Panc1 (cell line): ENCODE measurements at regions not wholly inside any gene's neighbourhood (a gene's known extent, or its start where the extent isn't known, plus 50 kb on each side); places are given as distances from the start of the nearest gene placed in this dataset.
A peak's percentile ranks its signal among the peaks of the same experiment; 100 is the strongest.

Source experiments
- ATAC-seq: fragments of 200-7000 bp; cut with Tn5 transposase; 2 replicates; pipeline ENCODE4 v1.9.1; 2020; ENCODE audit warnings: mild to moderate bottlenecking, moderate library complexity
- BruUV-seq: library from RNA; stranded (reverse); fragments of 400-500 nt; replicated peaks from 2 replicates; lab custom pipeline; 2021; lab: Mats Ljungman, UMichigan
- CTCF ChIA-PET: fragments of 300-600 bp; sonication (Branson Sonifier 250); formaldehyde crosslinking; loops from one replicate; lab custom pipeline; 2022; ENCODE audit warnings: antibody characterized with exemption; lab: Charles Lee
- POLR2A ChIA-PET: fragments of 300-600 bp; sonication (Branson Sonifier 250); formaldehyde crosslinking; loops from one replicate; lab custom pipeline; 2022; ENCODE audit warnings: antibody characterized with exemption; lab: Charles Lee
- DNase-seq: peaks from one replicate; pipeline ENCODE4 v3.0.0-alpha.2; 2010; ENCODE audit warnings: low read depth, low spot score
- H3K27ac ChIP-seq: 2 replicates; pipeline ENCODE4 v1.5.1; 2011; ENCODE audit warnings: mild to moderate bottlenecking, low read length, inconsistent platforms
- H3K27me3 ChIP-seq: fragments of 200-500 bp; sonication (Bioruptor generic); 2 replicates; pipeline ENCODE4 v1.6.0; 2014; ENCODE audit warnings: low read length, inconsistent platforms; ENCODE audit not compliant: control insufficient read depth, insufficient read depth
- H3K36me3 ChIP-seq: fragments of 200-500 bp; sonication (Bioruptor generic); 2 replicates; pipeline ENCODE4 v1.5.1; 2014; ENCODE audit warnings: inconsistent platforms, mild to moderate bottlenecking, low read length, moderate library complexity; ENCODE audit not compliant: control insufficient read depth, insufficient read depth
- H3K4me1 ChIP-seq: 2 replicates; pipeline ENCODE4 v1.5.1; 2011; ENCODE audit warnings: inconsistent platforms, mild to moderate bottlenecking, low read length, moderate library complexity; ENCODE audit not compliant: control insufficient read depth, insufficient read depth
- H3K4me3 ChIP-seq, 2 experiments: 2 replicates each; pipeline ENCODE4 v1.5.1; 2011 to 2012; ENCODE audit warnings: low read depth in 2 of 2, low read length in 2 of 2, mild to moderate bottlenecking in 2 of 2, inconsistent platforms in 1 of 2, moderate library complexity in 1 of 2
- H3K9me3 ChIP-seq: fragments of 200-500 bp; sonication (Bioruptor generic); 2 replicates; pipeline ENCODE4 v1.5.1; 2014; ENCODE audit warnings: low read depth, mild to moderate bottlenecking, inconsistent platforms, low read length, moderate library complexity; ENCODE audit not compliant: control insufficient read depth, insufficient read depth
- CTCF ChIP-seq: fragments of 450-650 bp; IDR thresholded peaks from 2 replicates; pipeline ENCODE4 v1.5.1; 2017; ENCODE audit warnings: mild to moderate bottlenecking
- POLR2AphosphoS5 ChIP-seq: IDR thresholded peaks from 2 replicates; pipeline ENCODE4 v1.6.1; 2012; ENCODE audit warnings: mild to moderate bottlenecking, low read depth, low read length, moderate library complexity
- REST ChIP-seq, 2 experiments: IDR thresholded peaks; 2 replicates each; pipeline ENCODE4 v1.6.1; 2011 to 2012; ENCODE audit warnings: low read depth in 2 of 2, control low read depth in 1 of 2, low read length in 1 of 2, mild to moderate bottlenecking in 1 of 2, moderate library complexity in 1 of 2; ENCODE audit not compliant: insufficient read depth in 1 of 2
- SIN3A ChIP-seq: IDR thresholded peaks from 2 replicates; pipeline ENCODE4 v1.6.1; 2012; ENCODE audit warnings: low read depth, mild to moderate bottlenecking, low read length, moderate library complexity, borderline replicate concordance; ENCODE audit not compliant: insufficient read depth
- TCF7L2 ChIP-seq: IDR thresholded peaks from 2 replicates; pipeline ENCODE4 v1.6.1; 2011; ENCODE audit warnings: mild to moderate bottlenecking, low read depth, low read length, inconsistent platforms
- in situ Hi-C: cut with HindIII; loops from 2 replicates; pipeline ENCODE4 v1.10.0; 2016; ENCODE audit warnings: low sequenced_read_pairs, low pct_unique_long_range_greater_than_20kb
- intact Hi-C: fragments of 100-400 bp; cut with micrococcal nuclease; formaldehyde crosslinking; loops from one replicate; pipeline ENCODE4 v1.10.0; 2022; ENCODE audit not compliant: unreplicated experiment

- CTCF ChIA-PET = no interaction called here
- intact Hi-C loops = no loop called here
- POLR2A ChIA-PET = no interaction called here
- DNase-seq (no peak), ATAC-seq (no peak)
- Histone ChIP-seq H3K27me3 (no peaks in the 10 kb centered on the region), H3K9me3 (no peaks in the 10 kb centered on the region), H3K36me3 (no peaks in the 10 kb centered on the region), H3K27ac (no peak overlapping the region), H3K4me3 (no peak overlapping the region), H3K4me1 (no peaks in the 10 kb centered on the region)
- TF ChIP-seq POLR2AphosphoS5 (no peak), CTCF (peak; percentile 22), REST (IDR thresholded peaks at IDR 0.05; ENCODE audit: insufficient read depth in 1 of 2, low read depth in 2 of 2, low read length in 1 of 2) (no peak), TCF7L2 (no peak), SIN3A (no peak)
- in situ Hi-C loops = no loop called here
- no TSS peak for BruUV-seq
These were observed 1617.1 kb downstream of the PCDH9 start for GRCh38 chr13:65613004-65613403.

DNA sequence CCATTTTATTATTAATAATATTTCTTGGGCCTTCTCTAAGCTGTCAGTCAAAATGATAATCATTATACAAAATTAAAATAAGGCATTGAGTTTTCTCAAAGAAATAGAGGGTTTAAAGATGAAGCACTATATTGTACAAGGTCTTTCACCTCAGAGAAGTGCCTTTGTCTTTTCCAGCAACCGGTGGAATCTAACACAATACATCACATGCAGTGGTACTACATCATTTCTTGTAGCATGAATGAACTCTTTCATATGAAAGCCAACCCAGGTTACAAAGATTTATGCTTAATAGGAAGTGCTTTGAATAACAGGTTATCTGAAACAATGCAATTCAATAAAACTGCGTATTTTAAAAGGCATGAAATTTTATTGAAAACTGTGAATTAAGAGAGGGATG is 1620.8 kb downstream of the PCDH9 start:
- intact Hi-C loops = no loop called here
- Histone ChIP-seq H3K36me3 (no peaks in the 10 kb centered on the region), H3K27me3 (no peaks in the 10 kb centered on the region), H3K4me3 (no peak overlapping the region), H3K4me1 (no peaks in the 10 kb centered on the region), H3K9me3 (no peaks in the 10 kb centered on the region), H3K27ac (no peak overlapping the region)
- DNase-seq = no peak
- ChIA-PET POLR2A (no interaction called here), CTCF (no interaction called here)
- ATAC-seq = no peak
- BruUV-seq = no TSS peak
- TF ChIP-seq CTCF (no peak), REST (IDR thresholded peaks at IDR 0.05; ENCODE audit: insufficient read depth in 1 of 2, low read depth in 2 of 2, low read length in 1 of 2) (no peak), SIN3A (no peak), POLR2AphosphoS5 (no peak), TCF7L2 (no peak)
- in situ Hi-C loops = no loop called here
